Hematopoietic multipotent progenitor cell treated with erythropoietin and hydrocortisone succinate and interleukin-3 and kit ligand, for 8 days (in vitro differentiated cells): ENCODE measurements at regions not wholly inside any gene's neighbourhood (a gene's known extent, or its start where the extent isn't known, plus 50 kb on each side); places are given as distances from the start of the nearest gene placed in this dataset.

Experiments
- DNase-seq: peaks from one replicate; pipeline ENCODE4 v3.0.0-alpha.2; 2015

- DNase-seq = no peak
Observed at GRCh38 chr21:16596369-16596768, 866.6 kb downstream of the USP25 start.

- DNase-seq = no peak
Observed at GRCh38 chr21:16597753-16598152, 868.0 kb downstream of the USP25 start.

DNA sequence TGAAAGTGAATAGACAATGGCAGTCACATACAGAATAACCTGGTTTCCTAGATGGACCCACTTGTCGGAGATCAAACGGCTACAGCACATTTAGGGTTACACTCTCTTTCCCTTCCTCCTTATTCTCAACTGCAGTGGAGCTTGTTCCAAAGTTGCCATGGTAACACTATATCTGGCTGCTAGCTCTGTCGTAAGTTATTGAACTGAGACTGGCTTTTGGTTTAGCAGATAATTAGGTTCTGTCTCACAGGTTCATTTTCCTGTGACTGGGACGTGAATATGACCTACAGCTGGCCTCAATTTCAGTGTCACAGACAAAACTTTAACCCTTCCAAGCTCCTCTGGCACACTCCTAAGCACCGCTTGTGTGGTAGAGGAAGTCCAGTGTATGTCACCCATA, 875.8 kb downstream of the USP25 start:
- DNase-seq = no peak

GRCh38 chr21:16606271-16606670, 876.5 kb downstream of the USP25 start:
- DNase-seq = no peak

DNA sequence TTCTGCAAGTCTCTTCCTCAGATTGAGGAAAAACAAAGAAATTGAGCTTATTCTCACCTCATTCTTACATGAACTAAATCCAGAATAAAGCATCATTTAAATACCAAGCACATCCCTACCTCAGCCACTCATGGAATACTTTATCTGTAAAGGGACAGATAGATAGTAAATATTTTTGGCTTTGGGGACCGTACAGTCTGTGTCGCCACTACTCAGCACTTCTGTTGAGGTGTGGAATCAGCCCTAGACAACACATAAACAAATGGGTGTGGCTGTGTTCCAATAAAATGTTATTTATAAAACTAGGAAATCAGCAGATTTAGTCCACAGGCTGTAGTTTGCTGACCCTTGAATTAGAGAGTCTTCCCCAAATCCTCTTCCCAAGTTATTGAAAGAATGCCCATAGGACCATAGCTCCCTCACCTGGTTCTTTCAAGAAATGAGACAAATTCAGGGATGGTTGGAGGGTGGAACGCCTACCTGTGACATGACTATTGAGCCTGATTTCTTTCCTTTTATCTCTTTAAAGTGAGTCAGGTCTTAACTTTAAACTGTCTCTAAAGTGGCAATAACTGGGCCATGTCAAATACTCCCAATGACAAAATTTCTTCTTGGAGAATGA, 878.5 kb downstream of the USP25 start:
- no peak for DNase-seq

- no peak for DNase-seq
Observed at GRCh38 chr21:16619281-16619680, 889.5 kb downstream of the USP25 start.

GRCh38 chr21:16620786-16621320, 891.1 kb downstream of the USP25 start:
- DNase-seq = no peak

- DNase-seq = no peak
Observed at GRCh38 chr21:16624479-16625118, 888.2 kb upstream of the CXADR start.

GRCh38 chr21:16625491-16625890, 887.4 kb upstream of the CXADR start:
- DNase-seq = no peak

GRCh38 chr21:16633831-16634459, 878.9 kb upstream of the CXADR start:
- peak; percentile 80 for DNase-seq

DNA sequence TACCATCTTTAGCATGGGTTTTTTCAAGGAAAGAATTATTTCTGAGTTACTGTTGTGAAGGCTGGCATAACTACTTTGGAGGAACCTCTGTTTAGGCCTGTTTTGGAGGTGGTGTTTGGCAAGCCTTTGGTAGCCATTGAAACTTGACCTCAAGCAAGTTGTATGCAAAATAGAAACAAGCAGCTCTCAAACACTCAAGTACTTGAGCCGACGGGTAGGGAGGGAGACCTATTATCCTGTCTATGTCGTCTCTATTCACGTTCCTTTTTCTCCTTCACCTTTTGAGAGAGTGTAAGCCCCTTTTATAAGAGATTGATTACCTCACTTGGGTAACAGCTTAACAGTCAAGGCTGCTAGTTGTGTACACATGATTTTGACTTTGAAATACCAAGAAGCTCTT, 878.3 kb upstream of the CXADR start:
- no peak for DNase-seq

DNA sequence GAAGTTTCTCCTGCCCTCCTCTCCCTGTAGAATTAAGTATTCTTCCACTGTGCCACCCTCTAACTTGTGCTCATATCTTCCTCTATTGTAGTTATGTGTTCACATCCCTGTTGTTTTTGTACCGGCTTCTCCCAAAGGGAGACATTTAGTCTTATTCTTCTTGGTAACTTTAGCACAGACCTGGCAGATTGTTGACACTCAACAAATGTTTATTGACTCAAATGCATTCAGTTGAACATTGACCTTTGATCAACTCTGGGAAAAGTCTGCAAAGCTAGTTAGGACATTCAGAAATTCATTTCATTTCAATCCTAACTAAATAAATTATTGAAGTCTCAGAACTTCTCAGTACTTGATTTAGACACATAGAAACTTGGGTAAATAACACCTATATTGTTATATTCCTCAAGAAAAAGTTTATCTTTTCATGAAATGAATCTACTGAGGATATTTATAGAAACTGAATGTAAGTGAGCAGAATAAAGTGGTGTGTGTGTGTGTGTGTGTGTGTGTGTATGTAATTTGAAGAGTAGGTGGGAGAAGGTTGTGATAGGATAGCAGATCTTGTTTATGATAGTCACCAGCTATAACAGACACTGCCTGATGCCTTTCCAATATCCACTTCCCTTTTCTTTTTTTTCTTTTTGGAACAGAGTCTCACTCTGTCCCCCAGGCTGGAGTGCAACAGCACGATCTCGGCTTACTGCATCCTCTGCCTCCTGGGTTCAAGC, 872.4 kb upstream of the CXADR start:
- DNase-seq = no peak

DNA sequence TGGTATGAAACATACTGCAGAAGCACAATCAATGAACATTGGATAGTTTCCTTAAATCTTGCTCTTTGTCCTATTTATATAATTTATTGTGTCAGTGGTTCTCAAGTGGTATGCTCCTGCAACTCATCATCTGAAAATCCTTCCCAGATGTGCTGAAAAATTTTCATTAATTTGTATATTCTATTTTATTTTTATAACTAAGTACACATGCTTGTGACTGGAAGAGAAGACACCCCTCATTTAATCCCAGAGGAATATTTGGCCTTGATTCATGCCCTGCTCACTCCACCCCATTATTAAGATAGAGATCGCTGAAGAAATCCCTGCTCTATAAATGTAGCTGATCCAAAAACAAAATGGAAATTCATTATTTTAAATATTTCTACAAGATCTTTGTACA, 870.5 kb upstream of the CXADR start:
- DNase-seq = no peak

DNA sequence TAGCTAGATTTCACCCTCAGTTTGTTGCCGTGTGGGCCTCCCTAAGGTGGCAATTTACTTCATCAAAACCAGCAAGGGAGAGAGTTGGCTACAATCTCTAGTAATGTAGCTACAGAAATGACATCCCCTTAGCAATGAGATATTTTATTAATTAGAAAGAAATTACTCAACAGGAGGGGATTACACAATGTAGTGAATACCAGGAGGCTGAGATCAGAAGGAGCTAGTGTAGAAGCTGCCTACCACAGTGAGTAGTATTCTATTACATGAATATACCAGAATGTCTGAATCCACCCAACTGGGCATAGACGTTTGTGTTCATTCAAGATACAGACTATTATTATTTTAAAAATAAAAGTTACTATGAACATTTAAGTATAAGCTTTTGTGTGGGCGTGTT, 868.2 kb upstream of the CXADR start:
- DNase-seq = no peak

DNA sequence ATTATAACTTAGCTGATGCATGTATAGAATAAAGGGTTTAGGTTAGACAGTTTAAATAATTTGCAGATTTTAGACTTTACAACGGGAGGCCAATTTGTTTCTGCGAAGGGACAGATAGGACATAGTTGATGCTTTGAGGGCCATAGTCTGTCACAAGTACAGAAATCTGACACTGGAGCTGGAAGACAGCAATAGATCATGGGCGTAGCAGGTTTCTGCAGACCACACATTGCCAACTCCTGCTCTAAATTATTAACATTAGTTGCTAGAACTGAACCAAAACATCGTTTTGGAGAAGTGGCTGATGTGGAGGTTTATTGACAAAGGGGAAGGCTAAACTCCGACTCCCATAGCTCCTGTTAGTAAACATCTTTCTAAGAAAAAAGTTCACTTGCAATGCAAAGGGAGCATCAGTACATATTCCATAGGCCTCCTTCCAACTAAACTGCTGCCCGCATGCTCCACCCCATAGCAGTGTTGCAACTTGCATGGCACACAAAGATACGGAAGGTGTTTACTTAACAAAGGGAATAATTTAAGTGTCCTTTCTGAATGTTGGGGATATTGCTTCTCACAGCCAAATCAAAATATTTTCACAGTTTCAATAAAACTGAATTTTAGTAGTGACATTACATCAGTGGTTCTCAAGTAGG, 862.0 kb upstream of the CXADR start:
- no peak for DNase-seq

DNA sequence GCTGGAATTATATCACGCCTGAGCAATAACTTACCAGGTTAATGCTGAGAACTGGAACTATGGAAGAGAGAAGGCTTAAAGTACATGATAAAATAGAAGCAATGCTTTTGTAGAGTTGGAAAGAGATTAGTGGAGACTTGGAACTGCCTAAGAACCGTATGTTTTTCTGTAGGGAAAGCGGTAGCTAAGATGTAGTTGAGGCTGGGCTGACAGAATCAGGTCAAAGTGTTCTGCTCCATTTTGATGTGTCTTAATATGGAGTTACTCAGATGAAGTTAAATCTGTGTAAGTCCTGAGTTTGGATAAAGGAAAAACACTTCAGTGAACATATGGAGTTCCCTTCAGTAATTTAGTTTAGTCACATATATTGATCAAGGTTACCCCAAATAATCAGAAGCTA, 860.9 kb upstream of the CXADR start:
- DNase-seq = no peak

- DNase-seq = no peak
Observed at GRCh38 chr21:16663436-16663835, 849.4 kb upstream of the CXADR start.

GRCh38 chr21:16667395-16667794, 845.4 kb upstream of the CXADR start:
- no peak for DNase-seq

DNA sequence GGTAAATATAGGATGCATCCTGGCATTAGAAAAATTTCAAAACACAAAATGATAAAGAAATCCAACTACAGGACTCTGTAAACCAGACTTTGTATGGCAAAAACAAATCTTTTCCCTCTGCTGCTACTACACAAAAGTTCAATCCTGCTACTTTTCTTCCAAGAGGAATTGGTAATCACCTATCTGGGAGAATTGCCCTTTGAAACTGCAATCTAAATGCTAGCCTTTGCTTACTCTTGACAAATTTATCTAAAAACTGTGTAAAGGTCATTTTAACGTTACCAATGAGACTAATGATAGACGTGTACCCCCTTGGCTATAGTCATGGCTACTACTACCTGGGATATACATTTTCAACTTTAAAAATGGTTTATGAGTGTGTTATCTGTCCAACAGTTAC, 837.9 kb upstream of the CXADR start:
- DNase-seq = no peak

- DNase-seq = no peak
Observed at GRCh38 chr21:16676391-16676790, 836.5 kb upstream of the CXADR start.

DNA sequence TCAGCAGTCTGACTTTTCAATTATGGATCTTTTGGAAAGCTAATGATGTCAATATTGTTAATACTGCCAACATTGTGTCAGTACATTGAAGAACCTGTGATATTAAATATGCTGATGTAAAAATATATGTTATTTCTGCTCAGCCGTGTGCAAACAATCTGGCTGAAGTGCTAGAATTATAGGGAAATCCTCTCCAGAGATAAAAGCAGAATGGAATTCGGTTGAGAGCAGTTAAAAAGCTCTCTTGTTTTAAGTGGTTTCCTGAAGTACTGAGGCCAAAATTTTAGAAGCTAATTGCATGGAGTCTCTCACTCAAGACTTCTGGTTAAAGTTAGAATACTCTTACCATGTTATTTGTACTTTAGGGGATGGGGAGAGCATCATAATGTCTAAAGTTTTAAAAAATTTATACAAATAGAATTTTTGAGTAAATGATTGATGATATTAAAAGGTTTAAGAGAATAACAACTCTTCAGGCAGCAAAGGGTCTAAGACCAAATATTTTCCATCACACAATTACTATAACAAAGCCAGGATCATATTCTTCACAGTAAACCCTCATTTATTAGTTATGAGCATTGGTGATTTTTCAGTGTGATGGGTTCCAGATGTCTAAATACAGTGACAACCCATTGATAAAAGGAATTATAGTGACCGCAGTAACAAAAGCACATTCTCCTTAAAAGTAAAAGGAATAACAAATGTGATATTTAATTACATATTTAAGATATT, 834.2 kb upstream of the CXADR start:
- no peak for DNase-seq

DNA sequence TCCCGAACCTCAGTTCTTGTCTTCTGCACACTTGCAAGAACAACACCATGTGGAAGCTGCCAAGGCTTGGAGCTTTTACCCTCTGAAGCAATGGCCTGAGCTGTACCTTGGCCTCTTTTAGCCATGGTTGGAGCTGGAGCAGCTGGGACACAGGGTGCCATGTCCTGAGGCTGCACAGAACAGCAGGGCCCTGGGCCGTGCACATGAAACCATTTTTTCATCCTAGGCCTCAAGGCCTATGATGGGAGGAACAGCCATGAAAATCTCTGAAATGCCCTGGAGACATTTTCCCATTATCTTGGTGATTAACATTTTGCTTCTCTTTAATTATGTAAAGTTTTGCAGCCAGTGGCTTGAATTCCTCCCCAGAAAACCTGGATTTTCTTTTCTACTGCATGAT, 817.8 kb upstream of the CXADR start:
- no peak for DNase-seq
